Fibroblast of upper back skin (primary cell): ENCODE measurements at regions not wholly inside any gene's neighbourhood (a gene's known extent, or its start where the extent isn't known, plus 50 kb on each side); places are given as distances from the start of the nearest gene placed in this dataset.

ENCODE experiments used
- DNase-seq: peaks from one replicate; pipeline ENCODE4 v3.0.0-alpha.2; 2013

- DNase-seq, result no peak
Observed at GRCh38 chr3:3559786-3560185, 239.4 kb upstream of the LRRN1 start.

GRCh38 chr3:3556078-3556477 lies 243.2 kb upstream of the LRRN1 start:
- DNase-seq, result peak; percentile 36

- DNase-seq, result no peak
Observed at GRCh38 chr3:3553236-3553635, 246.0 kb upstream of the LRRN1 start.

GRCh38 chr3:3552761-3553160 lies 246.5 kb upstream of the LRRN1 start:
- peak; percentile 66 for DNase-seq

GRCh38 chr3:3551981-3552380 lies 247.2 kb upstream of the LRRN1 start:
- DNase-seq, result peak; percentile 55

GRCh38 chr3:3545360-3545759 lies 253.9 kb upstream of the LRRN1 start:
- no peak for DNase-seq

- no peak for DNase-seq
Observed at GRCh38 chr3:3538451-3538850, 260.8 kb upstream of the LRRN1 start.

- DNase-seq, result no peak
Observed at GRCh38 chr3:3532508-3532907, 266.7 kb upstream of the LRRN1 start.

GRCh38 chr3:3531476-3531875 lies 267.8 kb upstream of the LRRN1 start:
- no peak for DNase-seq

GRCh38 chr3:3519266-3519665 lies 280.0 kb upstream of the LRRN1 start:
- no peak for DNase-seq

- DNase-seq, result no peak
Observed at GRCh38 chr3:3516996-3517395, 282.2 kb upstream of the LRRN1 start.

GRCh38 chr3:3516384-3516783 lies 282.8 kb upstream of the LRRN1 start:
- DNase-seq, result no peak

- DNase-seq, result no peak
Observed at GRCh38 chr3:3509665-3510064, 289.6 kb upstream of the LRRN1 start.

- no peak for DNase-seq
Observed at GRCh38 chr3:3504686-3505085, 294.5 kb upstream of the LRRN1 start.

- peak; percentile 69 for DNase-seq
Observed at GRCh38 chr3:3503411-3503810, 295.8 kb upstream of the LRRN1 start.

GRCh38 chr3:3499987-3500386 lies 299.2 kb upstream of the LRRN1 start:
- no peak for DNase-seq

GRCh38 chr3:3499012-3499562 lies 300.1 kb upstream of the LRRN1 start:
- no peak for DNase-seq

- no peak for DNase-seq
Observed at GRCh38 chr3:3495611-3496010, 303.6 kb upstream of the LRRN1 start.

- no peak for DNase-seq
Observed at GRCh38 chr3:3476669-3477068, 297.2 kb upstream of the CRBN start.

GRCh38 chr3:3468596-3468995 lies 289.1 kb upstream of the CRBN start:
- DNase-seq, result no peak

- no peak for DNase-seq
Observed at GRCh38 chr3:3464131-3464530, 284.6 kb upstream of the CRBN start.

GRCh38 chr3:3461317-3461716 lies 281.8 kb upstream of the CRBN start:
- no peak for DNase-seq

GRCh38 chr3:3448468-3448867 lies 269.0 kb upstream of the CRBN start:
- no peak for DNase-seq

GRCh38 chr3:3447641-3448040 lies 268.1 kb upstream of the CRBN start:
- no peak for DNase-seq

GRCh38 chr3:3446251-3446650 lies 266.8 kb upstream of the CRBN start:
- DNase-seq, result no peak

GRCh38 chr3:3443482-3443881 lies 264.0 kb upstream of the CRBN start:
- DNase-seq, result no peak
